Natural killer cell (primary cell): ENCODE measurements at regions not wholly inside any gene's neighbourhood (a gene's known extent, or its start where the extent isn't known, plus 50 kb on each side); places are given as distances from the start of the nearest gene placed in this dataset.

ENCODE experiments used
- ATAC-seq, 3 donors: fragments of 150-1000 bp in 2 of 3; fragments of 200-7000 bp in 1 of 3; cut with Tn5 transposase; 1 replicate in 1 of 3; 2 replicates in 2 of 3; pipeline ENCODE4 v1.10.0; 2021; ENCODE audit warnings: mild to moderate bottlenecking in 2 of 3, moderate library complexity in 2 of 3
- DNase-seq, 2 donors: peaks; one replicate each; pipeline versions ENCODE4 v3.0.0 to v3.0.0-alpha.2; 2013 to 2021; ENCODE audit warnings: mixed read lengths in 1 of 2
- H3K27ac ChIP-seq: one replicate; pipeline ENCODE4 v1.5.1; 2013; ENCODE audit warnings: mild to moderate bottlenecking, low read length
- H3K27me3 ChIP-seq: one replicate; pipeline ENCODE4 v1.6.1; 2013; ENCODE audit warnings: low read length; ENCODE audit not compliant: control insufficient read depth, insufficient read depth
- H3K36me3 ChIP-seq: one replicate; pipeline ENCODE4 v1.6.1; 2013; ENCODE audit warnings: low read length; ENCODE audit not compliant: control insufficient read depth, insufficient read depth
- H3K4me1 ChIP-seq: one replicate; pipeline ENCODE4 v1.6.1; 2013; ENCODE audit warnings: low read length; ENCODE audit not compliant: control insufficient read depth, insufficient read depth
- H3K4me3 ChIP-seq: one replicate; pipeline ENCODE4 v1.5.1; 2013; ENCODE audit warnings: low read length
- H3K9me3 ChIP-seq: one replicate; pipeline ENCODE4 v1.6.1; 2013; ENCODE audit warnings: low read length; ENCODE audit not compliant: control insufficient read depth, insufficient read depth
- H3K27ac Mint-ChIP-seq, 2 donors: one replicate each; pipeline ENCODE4 v1.8.0; 2022; ENCODE audit warnings: mild to moderate bottlenecking in 2 of 2, mixed read lengths in 2 of 2, moderate library complexity in 1 of 2
- H3K27me3 Mint-ChIP-seq, 2 donors: one replicate each; pipeline ENCODE4 v1.8.0; 2022; ENCODE audit warnings: low read depth in 2 of 2, mixed read lengths in 2 of 2
- H3K36me3 Mint-ChIP-seq: one replicate; pipeline ENCODE4 v1.8.0; 2022; ENCODE audit warnings: mixed read lengths
- H3K4me1 Mint-ChIP-seq, 2 donors: one replicate each; pipeline ENCODE4 v1.8.0; 2022; ENCODE audit warnings: mixed read lengths in 2 of 2
- H3K4me3 Mint-ChIP-seq: one replicate; pipeline ENCODE4 v1.8.0; 2022; ENCODE audit warnings: mild to moderate bottlenecking, moderate library complexity, mixed read lengths
- H3K9me3 Mint-ChIP-seq, 2 donors: one replicate each; pipeline ENCODE4 v1.8.0; 2022; ENCODE audit warnings: mixed read lengths in 2 of 2
- WGBS: methylation state at CpG from one replicate; pipeline ENCODE4 v1.1.7; 2013; ENCODE audit warnings: missing lambda C conversion rate; ENCODE audit not compliant: insufficient coverage; 5-methylcytosine and 5-hydroxymethylcytosine counted together
- intact Hi-C: fragments of 100-400 bp; cut with micrococcal nuclease; formaldehyde crosslinking; loops from one replicate; pipeline ENCODE4 v1.14.2; 2022
- TF ChIP-seq, protein P1 (sequence below): fragments of 200-600 bp; IDR thresholded peaks from one replicate; pipeline ENCODE4 v1.8.0; 2022; ENCODE audit warnings: antibody characterized with exemption

DNA sequence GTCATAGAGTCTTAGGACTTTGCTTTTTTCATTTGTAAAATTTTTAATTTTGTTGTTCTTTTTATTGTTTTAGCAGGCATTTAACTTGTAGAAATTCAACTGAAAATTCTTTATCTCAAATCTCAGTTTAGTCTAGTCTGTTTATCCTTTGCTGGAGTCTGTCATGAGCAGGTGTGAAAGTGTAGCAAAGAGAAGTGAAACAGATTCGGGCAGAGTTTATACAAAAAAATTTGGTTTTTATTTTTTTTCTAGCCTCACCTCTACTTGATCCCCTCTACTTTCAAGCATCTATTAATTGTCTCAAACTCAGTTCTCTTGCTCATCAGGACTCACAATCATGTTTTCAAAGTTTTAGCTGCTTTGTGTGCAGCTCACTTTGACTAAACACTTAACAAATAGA is 655.2 kb downstream of the HDGFL1 start:
- no peak for DNase-seq
- Mint-ChIP-seq H3K36me3 (no peaks in the 10 kb centered on the region), H3K4me1 (no peaks in the 10 kb centered on the region), H3K4me3 (no peak overlapping the region), H3K27ac (no peak overlapping the region), H3K9me3 (peaks cover 4 to 10% of the 10 kb centered on the region in 2 donors), H3K27me3 (no peaks in the 10 kb centered on the region)
- H3K4me1 ChIP-seq, result no peaks in the 10 kb centered on the region
- 86% methylated on average over 1 of the region's 1 CpG for WGBS
- no peaks in the 10 kb centered on the region for H3K36me3 ChIP-seq
- no peak for ATAC-seq
- TF ChIP-seq, protein P1, sequence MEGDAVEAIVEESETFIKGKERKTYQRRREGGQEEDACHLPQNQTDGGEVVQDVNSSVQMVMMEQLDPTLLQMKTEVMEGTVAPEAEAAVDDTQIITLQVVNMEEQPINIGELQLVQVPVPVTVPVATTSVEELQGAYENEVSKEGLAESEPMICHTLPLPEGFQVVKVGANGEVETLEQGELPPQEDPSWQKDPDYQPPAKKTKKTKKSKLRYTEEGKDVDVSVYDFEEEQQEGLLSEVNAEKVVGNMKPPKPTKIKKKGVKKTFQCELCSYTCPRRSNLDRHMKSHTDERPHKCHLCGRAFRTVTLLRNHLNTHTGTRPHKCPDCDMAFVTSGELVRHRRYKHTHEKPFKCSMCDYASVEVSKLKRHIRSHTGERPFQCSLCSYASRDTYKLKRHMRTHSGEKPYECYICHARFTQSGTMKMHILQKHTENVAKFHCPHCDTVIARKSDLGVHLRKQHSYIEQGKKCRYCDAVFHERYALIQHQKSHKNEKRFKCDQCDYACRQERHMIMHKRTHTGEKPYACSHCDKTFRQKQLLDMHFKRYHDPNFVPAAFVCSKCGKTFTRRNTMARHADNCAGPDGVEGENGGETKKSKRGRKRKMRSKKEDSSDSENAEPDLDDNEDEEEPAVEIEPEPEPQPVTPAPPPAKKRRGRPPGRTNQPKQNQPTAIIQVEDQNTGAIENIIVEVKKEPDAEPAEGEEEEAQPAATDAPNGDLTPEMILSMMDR, result no peak
- H3K4me3 ChIP-seq, result no peak overlapping the region
- H3K27me3 ChIP-seq, result no peaks in the 10 kb centered on the region
- no peak overlapping the region for H3K27ac ChIP-seq
- H3K9me3 ChIP-seq, result peaks cover 9% of the 10 kb centered on the region
- intact Hi-C loops, result no loop called here

- Histone ChIP-seq H3K4me3 (no peak overlapping the region), H3K9me3 (peaks cover 9% of the 10 kb centered on the region), H3K36me3 (no peaks in the 10 kb centered on the region), H3K27ac (no peak overlapping the region), H3K27me3 (no peaks in the 10 kb centered on the region), H3K4me1 (no peaks in the 10 kb centered on the region)
- no peak for ATAC-seq
- no peaks in the 10 kb centered on the region for H3K4me1 Mint-ChIP-seq
- intact Hi-C loops, result no loop called here
- TF ChIP-seq, protein P1, result no peak
- no peaks in the 10 kb centered on the region for H3K36me3 Mint-ChIP-seq
- 84% methylated on average over 10 of the region's 11 CpGs for WGBS
- H3K27me3 Mint-ChIP-seq, result no peaks in the 10 kb centered on the region
- peaks cover 7 to 10% of the 10 kb centered on the region in 2 donors for H3K9me3 Mint-ChIP-seq
- DNase-seq, result no peak
- H3K4me3 Mint-ChIP-seq, result no peak overlapping the region
- H3K27ac Mint-ChIP-seq, result no peak overlapping the region
Measured at GRCh38 chr6:23228439-23229024, 659.2 kb downstream of the HDGFL1 start.

- H3K27me3 ChIP-seq, result no peaks in the 10 kb centered on the region
- no peaks in the 10 kb centered on the region for H3K9me3 ChIP-seq
- peaks cover 6 to 12% of the 10 kb centered on the region in 2 donors for H3K9me3 Mint-ChIP-seq
- no peak overlapping the region for H3K4me3 ChIP-seq
- H3K27ac ChIP-seq, result no peak overlapping the region
- ATAC-seq (no peak), DNase-seq (no peak)
- H3K4me3 Mint-ChIP-seq, result no peak overlapping the region
- H3K27ac Mint-ChIP-seq, result no peak overlapping the region
- 92% methylated on average over 3 of the region's 5 CpGs for WGBS
- H3K36me3 Mint-ChIP-seq, result peaks cover 15% of the 10 kb centered on the region
- H3K4me1 Mint-ChIP-seq, result no peaks in the 10 kb centered on the region
- H3K27me3 Mint-ChIP-seq, result no peaks in the 10 kb centered on the region
- intact Hi-C loops, result no loop called here
- TF ChIP-seq, protein P1, result no peak
- H3K36me3 ChIP-seq, result no peaks in the 10 kb centered on the region
- no peaks in the 10 kb centered on the region for H3K4me1 ChIP-seq
Measured at GRCh38 chr6:23243854-23244253, 674.5 kb downstream of the HDGFL1 start.

GRCh38 chr6:23244300-23244699 is 674.9 kb downstream of the HDGFL1 start:
- intact Hi-C loops, result no loop called here
- H3K27me3 Mint-ChIP-seq, result no peaks in the 10 kb centered on the region
- DNase-seq (no peak), ATAC-seq (no peak)
- Histone ChIP-seq H3K4me1 (no peaks in the 10 kb centered on the region), H3K4me3 (no peak overlapping the region), H3K27me3 (no peaks in the 10 kb centered on the region), H3K27ac (no peak overlapping the region), H3K36me3 (no peaks in the 10 kb centered on the region), H3K9me3 (no peaks in the 10 kb centered on the region)
- peaks cover 6 to 12% of the 10 kb centered on the region in 2 donors for H3K9me3 Mint-ChIP-seq
- peaks cover 15% of the 10 kb centered on the region for H3K36me3 Mint-ChIP-seq
- no peaks in the 10 kb centered on the region for H3K4me1 Mint-ChIP-seq
- H3K4me3 Mint-ChIP-seq, result no peak overlapping the region
- TF ChIP-seq, protein P1, result no peak
- no peak overlapping the region for H3K27ac Mint-ChIP-seq
